Sigmoid colon (tissue), 4 donors: ENCODE measurements at regions not wholly inside any gene's neighbourhood (a gene's known extent, or its start where the extent isn't known, plus 50 kb on each side); places are given as distances from the start of the nearest gene placed in this dataset.

Source experiments
- EP300 ChIP-seq, 4 donors: sonication (generic); formaldehyde crosslinking; IDR thresholded peaks; one replicate each; pipeline ENCODE4 v1.6.1; 2017; ENCODE audit warnings: antibody characterized with exemption in 4 of 4
- TF ChIP-seq, protein P1 (sequence below), 4 experiments: fragments of 450-650 bp in 3 of 4; fragments of 200-600 bp in 1 of 4; IDR thresholded peaks; one replicate each; pipeline ENCODE4 v1.5.1; 2016 to 2019; ENCODE audit warnings: antibody characterized with exemption in 4 of 4, mild to moderate bottlenecking in 3 of 4, moderate library complexity in 2 of 4

DNA sequence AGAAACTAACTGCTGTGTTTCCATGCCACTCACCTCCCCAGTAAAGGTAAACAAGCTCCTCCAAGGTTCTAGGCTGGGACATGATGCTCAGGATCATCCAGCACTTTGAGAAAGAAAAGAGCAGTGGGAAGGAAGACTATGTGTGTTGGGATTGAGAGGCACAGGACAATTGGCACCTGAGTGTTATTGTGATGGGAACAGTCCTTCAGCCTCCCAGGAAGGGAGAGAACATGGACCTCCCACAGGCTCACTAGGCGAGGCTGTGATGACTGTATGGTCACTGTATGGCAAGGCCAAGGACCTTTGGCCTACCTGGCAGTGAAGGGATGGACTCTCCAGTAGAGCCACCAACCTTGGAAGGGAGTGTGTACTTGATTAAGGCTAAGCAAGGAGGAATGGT is 123.2 kb upstream of the UNC5B start:
- TF ChIP-seq, protein P1, sequence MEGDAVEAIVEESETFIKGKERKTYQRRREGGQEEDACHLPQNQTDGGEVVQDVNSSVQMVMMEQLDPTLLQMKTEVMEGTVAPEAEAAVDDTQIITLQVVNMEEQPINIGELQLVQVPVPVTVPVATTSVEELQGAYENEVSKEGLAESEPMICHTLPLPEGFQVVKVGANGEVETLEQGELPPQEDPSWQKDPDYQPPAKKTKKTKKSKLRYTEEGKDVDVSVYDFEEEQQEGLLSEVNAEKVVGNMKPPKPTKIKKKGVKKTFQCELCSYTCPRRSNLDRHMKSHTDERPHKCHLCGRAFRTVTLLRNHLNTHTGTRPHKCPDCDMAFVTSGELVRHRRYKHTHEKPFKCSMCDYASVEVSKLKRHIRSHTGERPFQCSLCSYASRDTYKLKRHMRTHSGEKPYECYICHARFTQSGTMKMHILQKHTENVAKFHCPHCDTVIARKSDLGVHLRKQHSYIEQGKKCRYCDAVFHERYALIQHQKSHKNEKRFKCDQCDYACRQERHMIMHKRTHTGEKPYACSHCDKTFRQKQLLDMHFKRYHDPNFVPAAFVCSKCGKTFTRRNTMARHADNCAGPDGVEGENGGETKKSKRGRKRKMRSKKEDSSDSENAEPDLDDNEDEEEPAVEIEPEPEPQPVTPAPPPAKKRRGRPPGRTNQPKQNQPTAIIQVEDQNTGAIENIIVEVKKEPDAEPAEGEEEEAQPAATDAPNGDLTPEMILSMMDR (IDR thresholded peaks at IDR 0.05) = no peak
- no peak for TF ChIP-seq EP300 (IDR thresholded peaks at IDR 0.05)
